HUDEP-2 (cell line): ENCODE measurements at regions not wholly inside any gene's neighbourhood (a gene's known extent, or its start where the extent isn't known, plus 50 kb on each side); places are given as distances from the start of the nearest gene placed in this dataset.
"Not testable (repeated sequence)": the region's sequence is repeated elsewhere in the genome, so short reads cannot be mapped to it uniquely, and the experiment has no call there.

ENCODE experiments used
- DNase-seq, 76 experiments: peaks; one replicate each; lab custom pipeline; 2025; ENCODE audit not compliant: unreplicated experiment in 76 of 76; lab: John Stamatoyannopoulos, UW

- DNase-seq: not testable (repeated sequence)
Measured at GRCh38 chr5:18617191-18617590, 982.9 kb downstream of the TAF11L14 start.

- DNase-seq: no peak
Measured at GRCh38 chr5:18630458-18631045, 996.3 kb downstream of the TAF11L14 start.

GRCh38 chr5:18652404-18653215, 1018.4 kb downstream of the TAF11L14 start:
- no peak for DNase-seq

GRCh38 chr5:18653216-18653752, 1019.0 kb downstream of the TAF11L14 start:
- no peak for DNase-seq

- no peak for DNase-seq
Measured at GRCh38 chr5:18660511-18660910, 1026.3 kb downstream of the TAF11L14 start.

GRCh38 chr5:18662231-18662630, 1028.0 kb downstream of the TAF11L14 start:
- no peak for DNase-seq

- not testable (repeated sequence) for DNase-seq
Measured at GRCh38 chr5:18674212-18674611, 1040.0 kb downstream of the TAF11L14 start.

- no peak for DNase-seq
Measured at GRCh38 chr5:18675041-18675440, 1040.8 kb downstream of the TAF11L14 start.

- no peak for DNase-seq
Measured at GRCh38 chr5:18686253-18686652, 1052.0 kb downstream of the TAF11L14 start.

GRCh38 chr5:18687429-18687828, 1053.2 kb downstream of the TAF11L14 start:
- no peak for DNase-seq

- DNase-seq: no peak
Measured at GRCh38 chr5:18699681-18700080, 1065.4 kb downstream of the TAF11L14 start.

- no peak for DNase-seq
Measured at GRCh38 chr5:18702821-18703220, 1068.6 kb downstream of the TAF11L14 start.

- DNase-seq: no peak
Measured at GRCh38 chr5:18712936-18713485, 1078.8 kb downstream of the TAF11L14 start.

- no peak for DNase-seq
Measured at GRCh38 chr5:18720002-18720401, 1085.7 kb downstream of the TAF11L14 start.

- no peak for DNase-seq
Measured at GRCh38 chr5:18732556-18733479, 1098.6 kb downstream of the TAF11L14 start.

GRCh38 chr5:18736051-18736398, 1101.8 kb downstream of the TAF11L14 start:
- no peak for DNase-seq

- DNase-seq: not testable (repeated sequence)
Measured at GRCh38 chr5:18736736-18737135, 1102.5 kb downstream of the TAF11L14 start.

GRCh38 chr5:18740301-18740700, 1106.0 kb downstream of the TAF11L14 start:
- no peak for DNase-seq

GRCh38 chr5:18742830-18743229, 1108.6 kb downstream of the TAF11L14 start:
- DNase-seq: no peak

- DNase-seq: no peak
Measured at GRCh38 chr5:18744441-18744840, 1110.2 kb downstream of the TAF11L14 start.
